GM12872 (cell line): ENCODE measurements at regions not wholly inside any gene's neighbourhood (a gene's known extent, or its start where the extent isn't known, plus 50 kb on each side); places are given as distances from the start of the nearest gene placed in this dataset.

Source experiments
- CTCF ChIP-seq: IDR thresholded peaks from 3 replicates; pipeline ENCODE4 v1.5.1; 2011; ENCODE audit warnings: low read depth, mild to moderate bottlenecking, low read length, moderate library complexity; ENCODE audit not compliant: insufficient read depth

- TF ChIP-seq CTCF = no peak
These were observed 697.1 kb upstream of the ARPP21 start for GRCh38 chr3:34942256-34942655.

- TF ChIP-seq CTCF = no peak
These were observed 691.5 kb upstream of the ARPP21 start for GRCh38 chr3:34947834-34948233.

- TF ChIP-seq CTCF = no peak
These were observed 690.8 kb upstream of the ARPP21 start for GRCh38 chr3:34948517-34948916.

GRCh38 chr3:34955680-34956079 is 683.6 kb upstream of the ARPP21 start:
- TF ChIP-seq CTCF = no peak

GRCh38 chr3:34956511-34956910 is 682.8 kb upstream of the ARPP21 start:
- TF ChIP-seq CTCF = no peak

GRCh38 chr3:34957677-34958076 is 681.6 kb upstream of the ARPP21 start:
- no peak for TF ChIP-seq CTCF

GRCh38 chr3:34969513-34969912 is 669.8 kb upstream of the ARPP21 start:
- TF ChIP-seq CTCF = no peak

- no peak for TF ChIP-seq CTCF
These were observed 666.8 kb upstream of the ARPP21 start for GRCh38 chr3:34972481-34972880.
